T-helper 2 cell treated with Interferon-gamma antibody and Interleukin-4, amounts not matched to agents 5 μg/mL and 100 μg/mL, for 36 hours (primary cell): ENCODE measurements at regions not wholly inside any gene's neighbourhood (a gene's known extent, or its start where the extent isn't known, plus 50 kb on each side); places are given as distances from the start of the nearest gene placed in this dataset.

Experiments used
- DNase-seq: peaks from one replicate; pipeline ENCODE4 v3.0.0; 2021; ENCODE audit warnings: low spot score
- H3K27ac Mint-ChIP-seq: one replicate; pipeline ENCODE4 v1.8.0; 2021; ENCODE audit warnings: mild to moderate bottlenecking, mixed read lengths
- H3K27me3 Mint-ChIP-seq: one replicate; pipeline ENCODE4 v1.8.0; 2021; ENCODE audit warnings: low read depth, mixed read lengths
- H3K36me3 Mint-ChIP-seq: one replicate; pipeline ENCODE4 v1.8.0; 2021; ENCODE audit warnings: low read depth, mixed read lengths
- H3K4me1 Mint-ChIP-seq: one replicate; pipeline ENCODE4 v1.8.0; 2021; ENCODE audit warnings: low read depth, mixed read lengths
- H3K4me3 Mint-ChIP-seq: one replicate; pipeline ENCODE4 v1.8.0; 2022; ENCODE audit warnings: mild to moderate bottlenecking, moderate library complexity, mixed read lengths
- H3K9me3 Mint-ChIP-seq: one replicate; pipeline ENCODE4 v1.8.0; 2021; ENCODE audit warnings: mixed read lengths

DNA sequence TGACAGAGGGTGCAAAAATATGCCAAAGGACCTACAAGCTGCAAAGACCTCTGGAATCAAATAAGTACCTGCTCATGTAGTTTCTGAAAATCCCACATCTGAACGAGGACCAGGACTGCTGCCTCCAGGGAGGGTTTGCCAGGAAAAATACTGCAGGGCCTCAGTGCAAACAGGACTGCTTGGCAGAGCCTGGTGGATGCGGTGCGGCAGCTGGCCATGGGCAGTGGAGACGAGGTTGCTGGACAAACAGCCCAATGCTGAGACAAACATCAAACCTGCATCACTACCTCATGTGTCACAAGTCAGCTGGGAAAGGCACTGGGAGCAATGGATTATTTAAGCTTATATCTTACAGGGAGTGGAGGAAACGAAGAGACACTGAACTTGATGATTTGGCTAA lies 238.8 kb downstream of the PAX1 start:
- H3K4me1 Mint-ChIP-seq, result no peaks in the 10 kb centered on the region
- peaks cover 38% of the 10 kb centered on the region for H3K9me3 Mint-ChIP-seq
- H3K36me3 Mint-ChIP-seq, result no peaks in the 10 kb centered on the region
- DNase-seq, result no peak
- no peaks in the 10 kb centered on the region for H3K27me3 Mint-ChIP-seq
- no peak overlapping the region for H3K27ac Mint-ChIP-seq
- H3K4me3 Mint-ChIP-seq, result no peak overlapping the region

DNA sequence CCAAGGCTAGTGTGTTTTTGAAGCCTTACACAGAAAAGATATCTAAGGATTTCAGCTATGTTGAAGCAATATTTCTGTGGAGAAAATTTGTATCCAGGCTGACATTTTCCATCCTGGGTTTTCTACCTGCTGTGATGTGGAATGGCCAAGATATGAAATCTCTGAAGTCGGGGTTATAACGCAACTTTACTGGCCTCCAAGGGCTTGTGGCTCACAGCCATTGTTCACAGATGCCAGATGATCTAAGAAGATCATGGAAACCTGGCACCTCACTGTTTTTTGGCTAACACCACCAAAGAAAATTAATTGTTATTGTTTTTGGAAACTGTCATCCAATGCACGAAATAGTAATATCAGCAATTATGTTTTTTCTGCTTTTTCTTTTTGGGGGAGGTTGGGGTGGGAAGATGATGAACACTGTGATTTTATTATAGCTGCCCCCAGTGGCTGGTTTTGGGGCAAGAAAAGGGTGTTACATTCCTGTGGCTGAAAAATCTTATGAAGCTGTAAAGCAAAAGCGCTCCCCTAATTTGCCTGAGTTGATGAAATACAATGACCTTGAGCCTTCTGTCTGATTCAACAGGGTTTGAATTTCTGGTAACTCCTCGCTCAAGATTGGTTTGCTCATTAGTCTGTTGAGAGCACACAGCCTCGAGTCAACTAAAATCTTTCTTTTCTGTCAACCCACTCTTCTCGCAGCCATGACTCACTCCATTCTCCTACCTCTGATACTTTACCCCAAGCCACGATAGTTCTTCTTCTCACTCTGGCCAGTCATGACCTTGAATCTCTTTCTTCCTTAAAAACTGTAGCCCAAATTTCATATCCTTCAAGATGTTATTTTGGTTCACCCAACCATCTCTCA lies 236.7 kb downstream of the PAX1 start:
- H3K9me3 Mint-ChIP-seq, result peaks cover 31% of the 10 kb centered on the region
- H3K27ac Mint-ChIP-seq, result no peak overlapping the region
- H3K4me1 Mint-ChIP-seq, result no peaks in the 10 kb centered on the region
- H3K27me3 Mint-ChIP-seq, result no peaks in the 10 kb centered on the region
- no peaks in the 10 kb centered on the region for H3K36me3 Mint-ChIP-seq
- no peak for DNase-seq
- H3K4me3 Mint-ChIP-seq, result no peak overlapping the region

DNA sequence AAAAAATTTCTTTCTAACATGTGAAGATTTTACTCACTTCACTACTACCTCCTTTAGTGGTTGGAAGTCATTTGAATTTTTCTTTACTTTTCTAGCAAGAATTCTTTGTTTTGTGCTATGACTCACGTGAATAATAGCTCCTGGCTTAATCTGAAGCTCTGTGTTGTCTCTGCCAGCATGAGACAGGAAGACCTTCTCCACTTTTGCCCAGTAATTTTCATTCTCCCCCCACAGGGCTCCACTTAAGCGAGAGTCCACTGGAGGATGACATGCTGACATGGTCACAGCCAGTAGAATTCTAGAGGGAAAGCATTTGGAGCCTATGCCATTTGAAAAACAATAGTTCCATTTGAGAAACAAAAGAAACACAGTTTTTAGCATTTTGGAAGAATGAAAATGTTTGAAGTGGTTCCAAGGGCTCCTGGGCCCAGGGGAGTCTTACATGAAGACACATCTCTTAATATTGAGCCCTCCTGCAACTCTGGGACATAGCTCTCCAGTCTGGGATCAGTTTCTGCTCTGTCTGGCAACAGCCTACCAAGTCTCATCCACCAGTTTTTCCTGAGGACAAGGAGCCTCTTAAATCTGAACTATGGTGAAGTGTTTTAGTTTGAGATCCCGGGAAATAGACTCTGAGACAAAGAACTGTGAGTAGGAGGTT lies 231.4 kb downstream of the PAX1 start:
- H3K4me3 Mint-ChIP-seq, result no peak overlapping the region
- no peaks in the 10 kb centered on the region for H3K27me3 Mint-ChIP-seq
- DNase-seq, result no peak
- H3K36me3 Mint-ChIP-seq, result no peaks in the 10 kb centered on the region
- peaks cover 16% of the 10 kb centered on the region for H3K9me3 Mint-ChIP-seq
- no peak overlapping the region for H3K27ac Mint-ChIP-seq
- H3K4me1 Mint-ChIP-seq, result no peaks in the 10 kb centered on the region

DNA sequence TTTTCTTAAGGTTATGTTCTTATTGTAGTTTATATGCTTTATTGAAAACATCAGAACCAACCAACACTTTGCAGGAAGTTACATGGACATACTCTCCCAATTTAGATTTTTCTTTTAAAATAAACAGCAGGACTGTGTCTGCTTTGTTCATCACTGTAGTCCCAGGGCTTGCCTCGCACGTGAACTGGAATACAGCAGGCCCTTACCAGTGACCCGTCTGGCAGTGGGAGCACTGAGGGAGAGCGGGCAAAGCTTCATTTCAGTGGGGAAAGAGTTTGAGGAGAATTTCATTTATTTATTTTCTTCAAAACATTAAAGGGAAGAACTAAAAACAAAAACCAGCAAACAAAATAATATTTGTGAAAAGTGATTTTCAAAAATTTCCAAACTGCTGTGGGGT lies 230.8 kb downstream of the PAX1 start:
- DNase-seq, result no peak
- no peak overlapping the region for H3K27ac Mint-ChIP-seq
- no peaks in the 10 kb centered on the region for H3K27me3 Mint-ChIP-seq

DNA sequence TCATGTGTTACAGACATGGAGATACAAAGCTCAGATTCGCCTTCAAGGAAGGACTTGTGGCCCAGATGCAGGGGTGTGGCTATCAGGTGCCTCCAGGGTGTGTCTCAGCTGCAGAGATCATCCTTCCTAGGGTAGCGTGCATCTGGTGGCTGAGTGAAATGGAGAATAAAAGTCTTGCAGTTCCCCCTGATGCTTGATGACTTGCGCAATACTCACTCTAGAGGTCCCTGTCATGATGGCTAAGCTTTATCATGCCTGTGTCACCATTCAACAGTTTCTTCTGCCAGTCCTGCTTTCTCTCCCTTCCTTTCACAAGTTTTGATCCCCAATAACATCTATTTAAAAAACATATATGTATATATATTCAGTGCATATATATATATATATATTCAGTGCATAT lies 228.1 kb downstream of the PAX1 start:
- no peaks in the 10 kb centered on the region for H3K36me3 Mint-ChIP-seq
- no peaks in the 10 kb centered on the region for H3K4me1 Mint-ChIP-seq
- no peak overlapping the region for H3K27ac Mint-ChIP-seq
- DNase-seq, result no peak
- H3K9me3 Mint-ChIP-seq, result peaks cover 5% of the 10 kb centered on the region
- H3K27me3 Mint-ChIP-seq, result no peaks in the 10 kb centered on the region
- no peak overlapping the region for H3K4me3 Mint-ChIP-seq

More for the DNA sequence above, 230.8 kb downstream of the PAX1 start:
- Mint-ChIP-seq H3K4me3 (no peak overlapping the region), H3K9me3 (peaks cover 12% of the 10 kb centered on the region), H3K4me1 (no peaks in the 10 kb centered on the region), H3K36me3 (no peaks in the 10 kb centered on the region)

DNA sequence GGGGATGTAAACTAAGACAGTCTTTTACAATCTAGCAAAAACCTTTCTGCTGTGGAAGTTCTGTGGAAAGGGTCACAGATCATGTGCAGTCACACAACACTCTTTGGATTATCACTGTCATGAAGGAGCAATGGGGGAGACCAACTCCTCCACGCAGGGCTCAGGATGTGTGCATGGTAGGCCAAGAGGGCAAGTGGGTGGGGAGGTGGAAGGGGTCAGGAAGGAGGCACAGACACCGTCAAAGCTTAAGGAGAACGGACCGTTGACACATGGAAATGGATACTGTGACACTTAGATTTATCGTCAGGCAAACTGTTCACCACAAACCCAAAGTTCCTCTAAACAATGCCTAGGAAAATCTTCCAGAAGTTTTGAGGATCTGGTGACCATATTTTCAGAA lies 215.8 kb downstream of the PAX1 start:
- no peak overlapping the region for H3K4me3 Mint-ChIP-seq
- no peak overlapping the region for H3K27ac Mint-ChIP-seq
- H3K36me3 Mint-ChIP-seq, result no peaks in the 10 kb centered on the region
- no peak for DNase-seq
- H3K9me3 Mint-ChIP-seq, result peaks cover 58% of the 10 kb centered on the region
- H3K4me1 Mint-ChIP-seq, result no peaks in the 10 kb centered on the region
- H3K27me3 Mint-ChIP-seq, result no peaks in the 10 kb centered on the region

DNA sequence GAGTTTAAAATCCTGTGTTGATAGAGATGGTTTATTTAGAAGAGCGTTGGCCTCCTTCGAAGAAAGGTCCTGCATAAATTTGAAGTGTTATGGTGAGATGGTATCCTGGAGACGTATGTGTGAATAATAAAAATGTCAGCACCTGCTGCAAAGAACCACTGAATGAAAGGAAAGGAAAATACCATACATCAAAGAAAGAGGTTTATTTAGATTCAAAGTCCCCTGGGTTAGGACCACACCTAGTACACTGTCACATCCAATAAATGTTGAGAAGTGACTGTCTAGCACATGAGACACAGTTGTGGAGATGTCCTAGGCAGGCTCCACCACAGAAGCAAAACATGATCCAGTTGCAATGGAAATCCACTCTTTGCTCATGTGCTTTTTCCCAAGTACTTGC lies 214.7 kb downstream of the PAX1 start:
- Mint-ChIP-seq H3K4me1 (no peaks in the 10 kb centered on the region), H3K9me3 (peaks cover 52% of the 10 kb centered on the region), H3K36me3 (no peaks in the 10 kb centered on the region), H3K27ac (no peak overlapping the region), H3K4me3 (no peak overlapping the region), H3K27me3 (no peaks in the 10 kb centered on the region)
- no peak for DNase-seq

DNA sequence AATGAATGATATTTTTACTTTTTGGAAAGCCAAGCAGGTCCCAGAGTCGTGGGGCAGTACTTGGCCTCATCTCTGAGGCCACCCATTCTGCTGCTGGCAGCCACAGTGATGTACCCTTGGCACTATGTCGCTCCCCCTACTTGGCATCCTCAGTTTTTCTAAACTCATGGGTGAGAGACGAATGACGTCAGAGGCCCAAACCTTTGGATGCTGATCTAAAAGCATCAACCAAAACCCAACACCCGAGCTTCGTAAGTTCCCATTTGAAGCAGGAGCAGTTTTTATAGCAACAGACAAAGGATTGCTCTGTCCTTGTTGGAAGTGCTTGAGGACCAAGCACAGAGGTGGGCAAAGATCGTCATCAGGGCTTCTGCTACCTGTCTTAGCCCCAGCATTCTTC lies 212.9 kb downstream of the PAX1 start:
- no peaks in the 10 kb centered on the region for H3K36me3 Mint-ChIP-seq
- no peak overlapping the region for H3K27ac Mint-ChIP-seq
- H3K9me3 Mint-ChIP-seq, result peaks cover 44% of the 10 kb centered on the region
- no peaks in the 10 kb centered on the region for H3K4me1 Mint-ChIP-seq
- H3K27me3 Mint-ChIP-seq, result no peaks in the 10 kb centered on the region
- DNase-seq, result no peak
- H3K4me3 Mint-ChIP-seq, result no peak overlapping the region

DNA sequence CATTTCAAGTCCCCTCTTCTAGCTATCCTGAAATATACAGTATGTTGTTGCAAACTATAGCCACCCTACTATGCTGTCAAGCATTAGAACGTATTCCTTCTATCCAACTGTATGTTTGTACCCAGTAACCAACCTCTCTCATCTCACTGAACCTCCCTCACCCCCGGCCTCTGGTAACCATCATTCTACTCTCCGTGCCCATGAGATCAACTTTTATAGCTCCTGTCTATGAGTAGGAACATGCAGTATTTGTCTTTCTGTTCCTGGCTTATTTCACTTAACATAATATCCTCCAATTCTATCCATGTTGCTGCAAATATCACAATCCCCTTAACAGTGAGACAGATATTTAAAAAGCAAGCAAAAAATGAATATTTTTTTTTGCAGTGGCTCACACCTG lies 196.9 kb downstream of the PAX1 start:
- no peak for DNase-seq
- H3K4me3 Mint-ChIP-seq, result no peak overlapping the region
- H3K4me1 Mint-ChIP-seq, result no peaks in the 10 kb centered on the region
- no peaks in the 10 kb centered on the region for H3K36me3 Mint-ChIP-seq
- peaks cover 37% of the 10 kb centered on the region for H3K9me3 Mint-ChIP-seq
- no peaks in the 10 kb centered on the region for H3K27me3 Mint-ChIP-seq
- H3K27ac Mint-ChIP-seq, result no peak overlapping the region

DNA sequence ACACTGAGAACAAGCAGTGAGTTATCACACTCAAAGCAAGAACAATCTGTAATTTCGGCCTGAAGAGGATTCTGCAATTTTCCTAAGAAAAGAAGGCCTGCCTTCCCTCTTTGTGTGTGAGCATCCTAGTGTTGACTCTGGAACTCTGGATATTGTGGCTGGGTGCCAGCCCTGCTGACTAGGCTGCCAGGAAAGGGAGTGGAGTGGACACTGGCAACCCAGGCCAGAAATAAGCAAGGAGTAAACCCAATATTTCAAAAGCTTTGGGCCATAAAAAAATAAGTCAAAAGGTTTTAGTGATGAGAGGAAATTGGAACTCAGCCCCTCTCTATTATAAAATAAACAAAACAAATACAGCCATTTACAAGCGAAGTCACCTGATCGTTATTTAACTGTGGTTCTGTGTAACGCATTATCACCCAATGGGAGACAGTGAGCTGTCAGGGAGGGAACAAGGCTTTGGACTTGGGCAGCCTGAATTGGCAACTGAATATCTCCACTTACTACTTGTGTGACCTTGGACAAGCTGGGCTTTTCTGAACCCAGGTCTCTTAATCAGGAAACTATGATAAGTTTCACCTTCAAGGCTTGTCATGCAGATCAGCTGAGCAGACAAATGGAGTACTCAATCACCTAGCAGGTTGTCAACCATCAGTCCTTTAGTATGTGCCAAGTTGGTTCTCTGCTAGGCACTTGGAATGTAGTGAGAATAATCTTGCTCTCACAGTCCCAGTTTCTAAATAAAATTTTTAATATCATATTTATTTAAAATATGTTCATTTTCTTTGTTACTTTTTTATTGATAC lies 196.2 kb downstream of the PAX1 start:
- DNase-seq, result no peak
- Mint-ChIP-seq H3K27ac (no peak overlapping the region), H3K36me3 (no peaks in the 10 kb centered on the region), H3K9me3 (peaks cover 39% of the 10 kb centered on the region), H3K4me1 (no peaks in the 10 kb centered on the region), H3K27me3 (no peaks in the 10 kb centered on the region), H3K4me3 (no peak overlapping the region)

DNA sequence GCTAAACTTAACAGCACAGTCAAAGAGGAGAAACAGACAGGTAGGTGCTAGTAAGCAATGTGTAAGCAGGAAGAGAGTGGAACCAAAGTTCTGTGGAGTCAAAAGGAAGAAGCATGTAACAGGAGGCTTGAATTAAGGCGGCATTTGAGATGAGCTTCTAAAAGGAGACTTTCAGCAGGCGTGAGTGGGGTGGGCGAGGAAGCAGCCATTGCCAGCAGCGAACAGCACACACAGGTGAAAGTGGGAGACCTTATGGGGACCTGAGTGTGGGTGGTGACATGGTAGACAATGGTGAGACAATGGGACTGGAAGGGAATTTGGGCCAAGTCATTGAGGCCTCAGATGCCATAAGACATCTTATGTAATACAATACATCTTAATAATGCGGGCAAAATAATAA lies 195.0 kb downstream of the PAX1 start:
- DNase-seq, result no peak
- Mint-ChIP-seq H3K4me1 (no peaks in the 10 kb centered on the region), H3K9me3 (peaks cover 38% of the 10 kb centered on the region), H3K27me3 (no peaks in the 10 kb centered on the region), H3K36me3 (no peaks in the 10 kb centered on the region), H3K27ac (no peak overlapping the region), H3K4me3 (no peak overlapping the region)

DNA sequence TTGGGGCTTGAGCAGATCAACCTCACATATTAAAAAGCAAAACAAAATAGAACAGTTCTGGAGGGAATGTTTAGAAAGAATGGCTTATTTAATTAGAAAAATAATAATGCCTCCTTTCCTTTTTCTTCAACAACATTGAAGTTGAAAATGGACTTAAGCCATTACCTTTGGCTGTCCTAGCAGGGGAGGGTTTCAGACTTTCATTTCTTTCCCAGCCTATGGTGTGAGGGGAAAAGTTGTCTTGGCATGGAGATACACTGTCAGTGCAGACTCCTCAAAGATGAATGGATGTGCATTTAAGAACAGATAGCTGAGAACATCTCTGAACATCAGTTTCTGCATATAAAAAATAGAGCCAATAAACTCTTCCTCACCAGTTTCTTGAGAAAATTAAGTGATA lies 169.5 kb downstream of the PAX1 start:
- DNase-seq, result no peak
- peaks cover 50% of the 10 kb centered on the region for H3K9me3 Mint-ChIP-seq
- no peaks in the 10 kb centered on the region for H3K27me3 Mint-ChIP-seq
- H3K4me1 Mint-ChIP-seq, result no peaks in the 10 kb centered on the region
- H3K27ac Mint-ChIP-seq, result no peak overlapping the region
- no peak overlapping the region for H3K4me3 Mint-ChIP-seq
- no peaks in the 10 kb centered on the region for H3K36me3 Mint-ChIP-seq

DNA sequence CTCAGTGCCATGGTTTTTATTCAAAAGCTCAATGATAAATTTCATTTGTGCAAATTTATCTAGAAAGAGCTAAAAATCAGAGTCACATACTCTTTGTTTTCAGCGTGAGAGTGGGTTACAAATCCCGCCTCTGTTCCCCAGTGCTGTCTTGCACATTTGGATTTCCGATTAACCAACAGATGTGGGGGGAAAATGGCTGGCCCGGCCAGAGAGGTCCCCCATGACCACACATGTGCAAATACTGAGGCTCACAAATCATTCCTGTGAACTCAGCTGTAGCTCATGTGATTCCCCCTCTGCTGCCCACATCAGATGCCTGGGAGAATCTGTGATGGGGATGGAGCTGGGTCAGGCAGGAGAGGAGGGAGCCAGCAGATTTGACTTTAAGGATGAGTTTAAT lies 168.7 kb downstream of the PAX1 start:
- H3K36me3 Mint-ChIP-seq, result no peaks in the 10 kb centered on the region
- H3K4me3 Mint-ChIP-seq, result no peak overlapping the region
- H3K27ac Mint-ChIP-seq, result no peak overlapping the region
- no peaks in the 10 kb centered on the region for H3K4me1 Mint-ChIP-seq
- peaks cover 46% of the 10 kb centered on the region for H3K9me3 Mint-ChIP-seq
- no peak for DNase-seq
- no peaks in the 10 kb centered on the region for H3K27me3 Mint-ChIP-seq

DNA sequence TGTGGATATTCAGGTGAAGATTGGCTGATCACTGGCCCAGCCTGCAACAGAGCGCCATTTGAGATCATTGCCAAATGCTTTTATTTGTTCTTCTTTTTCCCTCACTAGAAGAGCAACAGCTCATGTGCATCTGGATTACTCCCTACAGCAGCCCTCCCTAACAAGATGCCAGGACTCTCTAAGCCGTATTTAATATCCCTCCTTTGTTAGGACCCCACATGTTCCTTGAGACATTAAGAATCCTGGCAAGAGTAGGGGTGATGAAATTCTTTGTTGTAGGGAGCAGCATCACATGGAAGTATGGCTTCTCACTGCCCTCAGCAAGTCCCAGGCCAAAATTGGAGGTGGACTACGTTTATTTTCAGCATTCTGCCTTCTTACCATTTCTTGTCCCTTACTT lies 167.8 kb downstream of the PAX1 start:
- Mint-ChIP-seq H3K36me3 (no peaks in the 10 kb centered on the region), H3K27me3 (no peaks in the 10 kb centered on the region), H3K4me3 (no peak overlapping the region), H3K4me1 (no peaks in the 10 kb centered on the region), H3K9me3 (peaks cover 40% of the 10 kb centered on the region), H3K27ac (no peak overlapping the region)
- DNase-seq, result no peak
